GM23248 (cell line): ENCODE measurements at regions not wholly inside any gene's neighbourhood (a gene's known extent, or its start where the extent isn't known, plus 50 kb on each side); places are given as distances from the start of the nearest gene placed in this dataset.

Experiments used
- EZH2 ChIP-seq: fragments of 200-600 bp; sonication (generic); IDR thresholded peaks from 2 replicates; pipeline ENCODE4 v1.6.1; 2018; ENCODE audit warnings: antibody characterized with exemption, mild to moderate bottlenecking; ENCODE audit not compliant: insufficient read depth, poor library complexity, severe bottlenecking
- EZH2phosphoT487 ChIP-seq: fragments of 200-600 bp; sonication (generic); IDR thresholded peaks from 2 replicates; pipeline ENCODE4 v1.6.1; 2018; ENCODE audit warnings: antibody characterized with exemption, moderate library complexity, mild to moderate bottlenecking, low read depth; ENCODE audit not compliant: insufficient read depth

- TF ChIP-seq EZH2phosphoT487: no peak
- TF ChIP-seq EZH2: no peak
These were observed 571.8 kb downstream of the PRKD1 start for GRCh38 chr14:29355846-29356245.
